ENCODE measurements at regions not wholly inside any gene's neighbourhood (a gene's known extent, or its start where the extent isn't known, plus 50 kb on each side); places are given as distances from the start of the nearest gene placed in this dataset.

GRCh38 chr12:45615268-45615667 is 114.2 kb upstream of the ARID2 start:
- H3K9me3 Mint-ChIP-seq, result no peaks in the 10 kb centered on the region
- no peaks in the 10 kb centered on the region for H3K36me3 Mint-ChIP-seq (ENCODE audit: low read depth)
- peaks cover 9% of the 10 kb centered on the region for H3K27me3 Mint-ChIP-seq
- H3K4me1 Mint-ChIP-seq, result no peaks in the 10 kb centered on the region
- no peak for ATAC-seq (replicated peaks)
- no peak overlapping the region for H3K27ac Mint-ChIP-seq
- no peak overlapping the region for H3K4me3 Mint-ChIP-seq

- ATAC-seq (replicated peaks), result no peak
- no peak overlapping the region for H3K27ac Mint-ChIP-seq
Measured at GRCh38 chr12:45619736-45620135, 109.8 kb upstream of the ARID2 start.

DNA sequence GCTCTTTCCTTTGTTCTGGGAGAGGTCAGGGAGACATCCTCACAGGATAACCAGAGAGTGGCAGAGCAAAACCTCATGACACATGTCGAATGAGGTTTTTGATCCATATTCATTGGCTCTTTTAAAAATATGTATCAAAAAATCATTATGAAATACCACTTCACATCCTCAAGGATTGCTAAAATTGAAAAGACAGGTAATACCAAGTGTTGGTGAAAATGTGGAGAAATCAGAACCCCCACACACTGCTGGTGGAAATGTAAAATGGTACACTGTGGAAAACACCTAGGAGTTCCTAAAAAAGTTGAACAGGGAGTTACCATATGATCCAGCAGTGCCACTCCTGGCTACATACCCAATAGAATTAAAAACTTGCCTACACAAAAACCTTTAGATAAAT is 107.8 kb upstream of the ARID2 start:
- ATAC-seq (replicated peaks), result no peak
- Mint-ChIP-seq H3K27me3 (peaks cover 13% of the 10 kb centered on the region), H3K36me3 (ENCODE audit: low read depth) (no peaks in the 10 kb centered on the region), H3K27ac (no peak overlapping the region), H3K4me3 (no peak overlapping the region), H3K9me3 (no peaks in the 10 kb centered on the region), H3K4me1 (no peaks in the 10 kb centered on the region)

More at GRCh38 chr12:45619736-45620135, 109.8 kb upstream of the ARID2 start:
- H3K27me3 Mint-ChIP-seq, result peaks cover 13% of the 10 kb centered on the region
- no peaks in the 10 kb centered on the region for H3K36me3 Mint-ChIP-seq (ENCODE audit: low read depth)
- H3K4me3 Mint-ChIP-seq, result no peak overlapping the region
- H3K9me3 Mint-ChIP-seq, result no peaks in the 10 kb centered on the region
- H3K4me1 Mint-ChIP-seq, result no peaks in the 10 kb centered on the region

GRCh38 chr12:45622210-45622937 is 107.1 kb upstream of the ARID2 start:
- no peaks in the 10 kb centered on the region for H3K9me3 Mint-ChIP-seq
- H3K27ac Mint-ChIP-seq, result no peak overlapping the region
- H3K4me3 Mint-ChIP-seq, result no peak overlapping the region
- H3K27me3 Mint-ChIP-seq, result peaks cover 13% of the 10 kb centered on the region
- no peak for ATAC-seq (replicated peaks)
- H3K4me1 Mint-ChIP-seq, result no peaks in the 10 kb centered on the region
- H3K36me3 Mint-ChIP-seq (ENCODE audit: low read depth), result no peaks in the 10 kb centered on the region

- no peak for ATAC-seq (replicated peaks)
- no peak overlapping the region for H3K4me3 Mint-ChIP-seq
- H3K27ac Mint-ChIP-seq, result no peak overlapping the region
- peaks cover 13% of the 10 kb centered on the region for H3K27me3 Mint-ChIP-seq
- H3K9me3 Mint-ChIP-seq, result no peaks in the 10 kb centered on the region
- no peaks in the 10 kb centered on the region for H3K4me1 Mint-ChIP-seq
- H3K36me3 Mint-ChIP-seq (ENCODE audit: low read depth), result no peaks in the 10 kb centered on the region
Measured at GRCh38 chr12:45623221-45623620, 106.3 kb upstream of the ARID2 start.

DNA sequence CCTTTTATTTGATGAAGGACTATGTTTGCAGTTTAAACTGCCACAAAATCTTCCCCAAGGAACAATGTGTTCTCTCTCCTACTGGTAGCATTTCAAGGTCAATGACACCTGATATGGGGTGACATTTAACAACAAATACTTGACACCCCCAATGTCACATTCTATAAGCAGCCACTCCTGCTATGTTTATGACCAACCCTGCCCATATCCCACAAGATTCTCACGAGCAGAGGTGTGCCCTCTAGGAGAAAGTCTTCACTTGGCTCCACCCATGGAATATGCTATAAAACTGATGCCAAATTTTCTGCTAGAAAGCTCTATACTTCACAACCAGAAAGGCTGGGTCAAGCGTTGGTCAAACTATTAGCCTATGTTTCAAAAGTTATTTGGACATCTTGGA is 105.6 kb upstream of the ARID2 start:
- H3K4me1 Mint-ChIP-seq, result no peaks in the 10 kb centered on the region
- no peak for ATAC-seq (replicated peaks)
- H3K27ac Mint-ChIP-seq, result no peak overlapping the region
- H3K36me3 Mint-ChIP-seq (ENCODE audit: low read depth), result no peaks in the 10 kb centered on the region
- no peak overlapping the region for H3K4me3 Mint-ChIP-seq
- peaks cover 13% of the 10 kb centered on the region for H3K27me3 Mint-ChIP-seq
- H3K9me3 Mint-ChIP-seq, result no peaks in the 10 kb centered on the region

- Mint-ChIP-seq H3K27me3 (peaks cover 4% of the 10 kb centered on the region), H3K27ac (no peak overlapping the region), H3K9me3 (no peaks in the 10 kb centered on the region), H3K4me3 (no peak overlapping the region), H3K36me3 (ENCODE audit: low read depth) (no peaks in the 10 kb centered on the region), H3K4me1 (no peaks in the 10 kb centered on the region)
- ATAC-seq (replicated peaks), result no peak
Measured at GRCh38 chr12:45626965-45627364, 102.5 kb upstream of the ARID2 start.

DNA sequence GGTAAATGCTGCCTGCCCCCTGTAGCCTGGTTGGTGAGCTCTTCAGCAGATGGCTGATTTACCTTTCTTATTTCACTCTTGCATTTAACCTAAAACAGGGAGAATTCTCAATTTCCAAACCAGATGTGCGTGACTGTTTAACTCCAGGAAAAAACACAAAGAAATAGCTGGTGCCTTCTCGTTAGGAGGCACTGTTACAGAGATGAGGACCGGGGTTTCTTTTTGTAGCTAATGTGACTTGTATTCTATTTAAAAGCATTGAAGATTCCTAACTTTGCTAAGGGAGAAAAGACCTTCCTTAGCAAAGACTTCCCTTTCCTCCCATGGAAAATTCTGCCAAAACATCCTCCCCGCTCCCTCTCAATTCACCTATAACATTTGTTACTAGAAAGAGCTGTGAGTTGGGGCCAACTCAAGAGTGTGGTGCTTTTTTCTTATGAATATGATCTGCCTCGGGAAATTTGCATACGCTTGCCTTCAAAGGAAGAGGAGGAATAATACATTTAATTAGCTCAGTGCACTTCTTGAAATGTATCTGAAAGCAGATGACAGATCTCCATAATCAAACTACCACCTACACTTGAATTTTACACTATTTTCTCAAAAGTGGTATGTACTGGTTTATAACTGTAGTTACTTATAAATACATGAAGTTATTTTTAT is 102.0 kb upstream of the ARID2 start:
- Mint-ChIP-seq H3K9me3 (no peaks in the 10 kb centered on the region), H3K4me3 (no peak overlapping the region), H3K27me3 (peaks cover 4% of the 10 kb centered on the region), H3K4me1 (no peaks in the 10 kb centered on the region), H3K36me3 (ENCODE audit: low read depth) (no peaks in the 10 kb centered on the region), H3K27ac (no peak overlapping the region)
- no peak for ATAC-seq (replicated peaks)

- Mint-ChIP-seq H3K27me3 (no peaks in the 10 kb centered on the region), H3K27ac (no peak overlapping the region), H3K4me1 (peaks cover 3% of the 10 kb centered on the region), H3K36me3 (ENCODE audit: low read depth) (no peaks in the 10 kb centered on the region), H3K4me3 (no peak overlapping the region), H3K9me3 (no peaks in the 10 kb centered on the region)
- ATAC-seq (replicated peaks), result no peak
Measured at GRCh38 chr12:45629292-45629691, 100.2 kb upstream of the ARID2 start.

GRCh38 chr12:45633733-45634132 is 95.8 kb upstream of the ARID2 start:
- peaks cover 4% of the 10 kb centered on the region for H3K4me1 Mint-ChIP-seq
- no peaks in the 10 kb centered on the region for H3K9me3 Mint-ChIP-seq
- no peaks in the 10 kb centered on the region for H3K36me3 Mint-ChIP-seq (ENCODE audit: low read depth)
- no peaks in the 10 kb centered on the region for H3K27me3 Mint-ChIP-seq
- ATAC-seq (replicated peaks), result no peak
- no peak overlapping the region for H3K27ac Mint-ChIP-seq
- no peak overlapping the region for H3K4me3 Mint-ChIP-seq

GRCh38 chr12:45634273-45634917 is 95.1 kb upstream of the ARID2 start:
- Mint-ChIP-seq H3K27me3 (no peaks in the 10 kb centered on the region), H3K4me3 (no peak overlapping the region), H3K27ac (no peak overlapping the region), H3K36me3 (ENCODE audit: low read depth) (no peaks in the 10 kb centered on the region), H3K4me1 (peaks cover 4% of the 10 kb centered on the region), H3K9me3 (no peaks in the 10 kb centered on the region)
- ATAC-seq (replicated peaks), result peak; percentile 53

GRCh38 chr12:45637242-45637641 is 92.3 kb upstream of the ARID2 start:
- Mint-ChIP-seq H3K27me3 (no peaks in the 10 kb centered on the region), H3K36me3 (ENCODE audit: low read depth) (no peaks in the 10 kb centered on the region), H3K4me3 (no peak overlapping the region), H3K9me3 (no peaks in the 10 kb centered on the region), H3K4me1 (peaks cover 4% of the 10 kb centered on the region), H3K27ac (no peak overlapping the region)
- ATAC-seq (replicated peaks), result no peak

DNA sequence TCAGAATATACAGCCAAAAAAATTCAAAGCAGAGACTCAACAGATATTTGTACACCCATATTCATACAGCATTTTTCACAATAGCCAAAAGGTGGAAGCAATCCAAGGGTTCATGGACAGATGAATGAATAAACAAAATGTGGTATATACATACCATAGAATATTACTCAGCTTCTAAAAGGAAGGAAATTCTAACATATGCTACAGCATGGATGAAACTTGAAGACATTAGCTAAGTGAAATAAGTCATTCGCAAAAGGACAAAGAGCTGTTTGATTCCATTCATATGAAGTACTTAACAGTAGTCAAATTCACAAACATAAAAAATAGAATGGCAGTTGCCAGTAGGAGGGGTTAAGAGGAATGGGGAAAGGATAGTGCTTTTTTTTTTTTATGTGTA is 91.8 kb upstream of the ARID2 start:
- Mint-ChIP-seq H3K36me3 (ENCODE audit: low read depth) (no peaks in the 10 kb centered on the region), H3K27me3 (no peaks in the 10 kb centered on the region), H3K27ac (no peak overlapping the region), H3K9me3 (no peaks in the 10 kb centered on the region), H3K4me1 (peaks cover 4% of the 10 kb centered on the region), H3K4me3 (no peak overlapping the region)
- ATAC-seq (replicated peaks), result no peak

GRCh38 chr12:45638386-45638785 is 91.1 kb upstream of the ARID2 start:
- Mint-ChIP-seq H3K27ac (no peak overlapping the region), H3K9me3 (no peaks in the 10 kb centered on the region), H3K4me1 (peaks cover 4% of the 10 kb centered on the region), H3K36me3 (ENCODE audit: low read depth) (no peaks in the 10 kb centered on the region), H3K4me3 (no peak overlapping the region), H3K27me3 (no peaks in the 10 kb centered on the region)
- ATAC-seq (replicated peaks), result no peak

DNA sequence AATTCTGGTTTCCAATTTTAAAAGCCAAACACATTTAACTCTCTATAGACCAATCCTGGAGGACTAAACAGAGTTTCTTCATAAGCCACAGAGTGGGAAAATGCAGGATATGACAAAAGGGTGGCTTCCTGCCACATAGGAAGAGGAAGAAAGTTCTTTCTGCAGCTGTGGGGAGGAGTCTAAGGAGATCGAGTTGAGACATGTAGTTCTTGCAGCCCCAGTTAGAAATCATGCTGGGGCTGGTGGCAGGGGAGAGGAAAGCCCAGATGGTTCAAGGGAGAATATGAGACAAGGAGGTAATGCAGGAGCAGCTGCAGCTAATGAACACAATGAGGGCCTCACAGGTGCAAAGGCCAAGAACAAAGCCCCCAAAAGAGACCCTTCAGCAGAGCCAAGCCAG is 85.0 kb upstream of the ARID2 start:
- H3K27ac Mint-ChIP-seq, result peak overlapping the region; percentile 75
- ATAC-seq (replicated peaks), result peak; percentile 29
- no peaks in the 10 kb centered on the region for H3K36me3 Mint-ChIP-seq (ENCODE audit: low read depth)
- H3K4me3 Mint-ChIP-seq, result peak overlapping the region; percentile 63
- peaks cover 6% of the 10 kb centered on the region for H3K4me1 Mint-ChIP-seq
- H3K27me3 Mint-ChIP-seq, result peaks cover 2% of the 10 kb centered on the region
- H3K9me3 Mint-ChIP-seq, result no peaks in the 10 kb centered on the region
